RKO (cell line): ENCODE measurements at regions not wholly inside any gene's neighbourhood (a gene's known extent, or its start where the extent isn't known, plus 50 kb on each side); places are given as distances from the start of the nearest gene placed in this dataset.
A peak's percentile ranks its signal among the peaks of the same experiment; 100 is the strongest.
"Not testable (repeated sequence)": the region's sequence is repeated elsewhere in the genome, so short reads cannot be mapped to it uniquely, and the experiment has no call there.

ENCODE experiments used
- DNase-seq: peaks from one replicate; pipeline ENCODE4 v3.0.0-alpha.2; 2016; ENCODE audit warnings: low spot score

DNA sequence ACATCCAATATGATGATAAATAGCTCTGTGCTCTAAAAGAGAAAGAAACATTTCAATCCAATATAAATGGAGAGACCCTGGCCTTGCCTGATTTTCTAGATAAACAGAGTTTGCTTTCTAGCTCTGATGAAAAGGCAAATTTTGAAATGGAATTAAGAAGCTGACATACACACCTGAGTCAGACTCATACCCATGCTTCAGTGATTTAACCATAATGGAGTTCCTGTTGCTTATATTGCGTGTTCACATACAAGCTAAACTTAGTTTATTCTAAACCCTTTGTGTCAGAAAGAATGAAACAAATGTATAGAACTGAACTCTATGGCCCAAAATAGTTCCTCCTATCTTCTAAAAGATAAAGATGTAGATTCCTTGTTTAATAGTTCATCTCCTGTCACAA is 760.8 kb upstream of the ARPP21 start:
- no peak for DNase-seq

DNA sequence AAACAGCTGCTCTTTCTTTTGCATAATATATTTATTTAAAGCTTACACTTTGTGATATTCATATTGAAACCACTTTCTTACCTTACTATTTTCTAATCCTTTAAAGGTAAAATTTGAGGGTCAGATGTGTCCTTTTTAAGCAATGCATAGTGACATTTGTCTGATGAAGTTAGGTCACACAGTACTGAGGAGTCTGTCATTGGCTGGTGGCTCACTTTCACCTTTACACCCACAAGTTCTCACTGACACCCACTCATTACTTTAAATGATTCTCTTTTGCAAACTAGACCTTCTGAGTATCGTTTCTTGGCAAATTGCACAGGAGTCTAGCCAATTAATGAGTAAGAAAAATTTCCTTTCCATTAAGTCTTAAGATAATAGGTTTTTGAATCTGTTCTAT is 758.3 kb upstream of the ARPP21 start:
- no peak for DNase-seq

DNA sequence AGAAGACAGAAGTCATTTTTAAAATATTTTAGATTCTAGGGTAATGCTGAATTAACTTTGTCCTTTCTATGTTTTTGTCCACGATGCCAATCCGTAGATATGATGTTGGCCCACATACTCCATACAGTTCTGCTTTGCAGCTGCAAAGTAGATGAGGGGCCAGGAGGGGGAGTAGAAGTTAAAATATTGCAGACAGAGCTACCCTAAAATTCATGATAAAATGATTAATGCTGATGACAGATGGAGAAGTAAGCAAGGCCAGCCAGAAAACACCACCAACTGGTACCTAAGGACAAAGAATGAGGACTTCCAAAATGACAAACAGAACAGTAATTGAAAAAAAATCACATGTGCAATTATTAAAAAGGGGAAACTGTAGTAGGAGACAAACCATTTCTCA is 756.6 kb upstream of the ARPP21 start:
- peak; percentile 35 for DNase-seq

DNA sequence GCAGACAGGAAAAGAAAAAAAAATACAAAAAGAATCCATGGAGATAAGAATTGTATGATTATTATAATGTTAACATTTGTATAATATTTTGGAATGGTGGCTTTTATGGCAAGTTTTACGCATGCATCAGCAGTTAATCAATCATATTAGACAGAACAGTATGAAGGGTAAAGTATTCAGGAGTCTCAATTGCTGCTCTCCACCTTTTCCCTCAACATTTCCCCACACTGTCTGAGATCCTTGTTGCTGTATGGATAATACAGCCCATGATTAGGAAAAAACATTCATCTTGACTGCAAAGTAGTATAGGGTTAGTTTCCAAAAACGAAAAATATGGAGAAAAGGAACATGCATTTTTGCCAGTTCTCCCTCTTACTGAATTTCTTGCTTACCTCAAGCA is 755.3 kb upstream of the ARPP21 start:
- DNase-seq = no peak

DNA sequence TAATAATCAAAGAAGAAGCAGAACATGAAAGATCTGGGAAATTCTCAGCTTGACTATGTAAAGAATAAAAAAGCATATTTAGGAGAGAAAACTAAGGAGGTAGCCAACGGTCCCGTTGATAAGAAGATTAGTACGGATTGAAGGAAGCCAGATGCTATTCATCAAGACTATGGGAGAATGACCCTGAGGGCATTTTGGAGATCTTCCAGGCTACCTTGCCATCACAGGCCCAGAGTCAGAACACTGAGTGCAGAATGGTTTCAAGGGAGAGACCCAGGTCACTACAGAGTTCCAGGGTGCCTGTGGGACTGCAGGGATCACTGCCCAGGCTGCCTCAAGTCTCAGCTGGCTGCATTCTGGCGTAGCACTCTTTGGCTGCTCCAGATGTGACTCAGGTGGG is 752.9 kb upstream of the ARPP21 start:
- no peak for DNase-seq

DNA sequence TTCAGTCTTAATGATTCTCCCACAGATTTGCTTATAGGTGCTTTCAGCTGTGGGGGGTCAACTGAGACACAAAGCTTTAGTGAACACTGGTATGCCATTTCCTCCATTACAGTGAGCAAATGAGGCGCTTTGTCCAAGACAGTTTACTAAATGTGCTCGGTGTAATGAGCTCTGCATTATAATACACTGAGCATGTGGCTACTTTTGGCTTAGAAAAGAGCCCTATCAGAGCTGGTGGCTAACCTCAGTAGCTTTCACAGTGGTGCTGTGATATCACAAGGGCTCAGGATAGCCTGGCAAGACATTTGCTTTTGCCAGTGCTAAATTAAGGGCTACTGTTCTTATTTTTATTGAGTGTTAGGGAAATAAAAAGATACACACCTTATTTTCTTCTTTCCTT is 749.7 kb upstream of the ARPP21 start:
- no peak for DNase-seq

DNA sequence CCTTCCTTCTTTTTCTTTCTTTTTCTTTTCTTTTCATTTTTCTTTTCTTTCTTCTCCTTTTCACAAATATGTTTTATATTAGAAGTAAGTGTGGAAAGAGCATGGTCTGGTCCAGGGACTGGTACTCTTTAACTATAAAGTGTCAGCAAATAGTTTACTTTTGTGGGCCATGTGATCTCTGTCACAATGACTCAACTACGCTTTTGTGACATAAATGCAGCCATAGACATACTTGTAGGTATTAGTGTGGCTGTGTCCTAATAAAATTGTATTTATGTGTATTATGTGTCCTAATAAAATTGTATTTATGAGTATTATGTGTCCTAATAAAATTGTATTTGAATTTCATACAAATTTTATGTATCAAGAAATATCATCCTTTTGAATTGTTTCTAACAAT is 749.1 kb upstream of the ARPP21 start:
- DNase-seq = no peak

DNA sequence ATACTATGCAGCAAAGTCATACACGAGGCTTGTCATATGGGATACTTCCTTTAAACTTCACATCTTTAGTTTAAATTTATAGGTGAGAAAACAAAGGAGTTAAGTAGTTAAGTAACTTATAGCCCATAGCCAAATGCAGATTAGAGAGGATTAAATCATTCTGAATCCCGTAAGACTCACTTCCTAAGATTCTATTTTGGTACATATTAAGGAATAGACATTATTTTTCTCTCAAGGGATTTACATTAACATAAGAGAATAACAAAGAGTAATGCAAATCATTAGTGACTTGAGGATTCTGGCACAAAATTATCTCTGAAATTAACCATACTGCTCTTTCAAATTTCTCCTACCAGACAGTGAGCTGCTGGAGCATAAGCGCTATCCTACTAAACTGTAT is 747.4 kb upstream of the ARPP21 start:
- DNase-seq = no peak

DNA sequence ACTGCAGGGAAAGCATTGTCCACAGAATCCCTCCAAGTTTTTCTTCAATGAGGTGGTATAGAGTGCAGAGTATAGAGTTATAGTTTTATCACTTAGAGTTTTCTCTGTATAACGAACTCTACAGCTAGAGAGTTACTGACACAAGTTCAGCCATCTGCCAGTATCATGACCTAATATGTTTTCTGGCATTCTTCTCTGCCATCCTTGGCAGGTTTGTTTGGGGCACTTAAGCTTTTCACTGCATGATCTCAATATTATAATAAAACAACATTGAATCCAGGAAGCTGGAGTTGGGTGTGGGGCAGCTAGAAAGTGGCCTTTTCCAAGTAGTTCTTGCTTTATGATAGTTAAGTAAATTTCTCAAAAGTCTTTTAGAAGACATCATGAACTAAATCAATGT is 743.5 kb upstream of the ARPP21 start:
- DNase-seq = no peak

DNA sequence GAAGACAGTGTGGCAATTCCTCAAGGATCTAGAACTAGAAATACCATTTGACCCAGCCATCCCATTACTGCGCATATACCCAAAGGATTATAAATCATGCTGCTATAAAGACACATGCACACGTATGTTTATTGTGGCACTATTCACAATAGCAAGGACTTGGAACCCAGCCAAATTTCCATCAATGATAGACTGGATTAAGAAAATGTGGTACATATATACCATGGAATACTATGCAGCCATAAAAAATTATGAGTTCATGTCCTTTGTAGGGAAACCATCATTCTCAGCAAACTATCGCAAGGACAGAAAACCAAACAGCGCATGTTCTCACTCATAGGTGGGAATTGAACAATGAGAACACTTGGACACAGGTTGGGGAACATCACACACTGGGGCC is 729.6 kb upstream of the ARPP21 start:
- DNase-seq = not testable (repeated sequence)

DNA sequence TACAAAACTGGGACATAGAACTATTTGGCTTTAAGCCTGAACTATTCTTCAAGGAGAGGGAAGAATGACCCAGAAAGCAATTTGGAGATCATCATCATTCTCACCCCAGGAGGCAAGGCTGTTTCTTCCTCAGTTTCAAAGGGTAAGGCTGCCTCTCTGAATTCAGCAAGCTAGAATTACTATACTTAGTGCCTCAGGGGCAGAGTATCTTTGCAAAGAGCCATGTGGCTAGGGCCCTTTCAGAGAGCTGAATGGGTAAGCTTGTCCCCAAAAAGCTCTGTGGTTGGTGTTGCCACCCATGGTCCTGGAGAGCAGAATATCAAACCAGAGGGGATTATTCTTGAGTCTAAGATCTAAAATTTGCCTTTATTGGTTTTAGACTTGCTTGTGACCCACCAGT is 720.3 kb upstream of the ARPP21 start:
- no peak for DNase-seq

DNA sequence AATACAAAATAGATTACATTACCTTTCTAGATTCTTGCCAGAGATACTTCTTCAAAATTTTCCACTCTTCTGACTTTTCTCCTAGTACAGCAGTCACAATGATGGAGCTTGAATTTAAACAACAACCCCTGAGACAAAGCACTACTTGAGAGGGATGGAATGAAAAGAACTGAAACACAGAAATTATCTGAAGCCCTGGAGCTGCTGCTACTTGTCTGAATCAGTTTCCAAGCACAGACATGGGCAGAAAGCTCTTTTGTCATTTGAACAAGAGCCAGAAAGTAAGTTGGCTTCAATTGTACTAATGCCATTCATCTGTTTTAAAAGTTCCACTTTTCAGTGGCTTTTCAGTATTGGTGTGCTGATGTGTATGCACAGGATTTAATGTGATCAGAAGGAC is 718.5 kb upstream of the ARPP21 start:
- no peak for DNase-seq

DNA sequence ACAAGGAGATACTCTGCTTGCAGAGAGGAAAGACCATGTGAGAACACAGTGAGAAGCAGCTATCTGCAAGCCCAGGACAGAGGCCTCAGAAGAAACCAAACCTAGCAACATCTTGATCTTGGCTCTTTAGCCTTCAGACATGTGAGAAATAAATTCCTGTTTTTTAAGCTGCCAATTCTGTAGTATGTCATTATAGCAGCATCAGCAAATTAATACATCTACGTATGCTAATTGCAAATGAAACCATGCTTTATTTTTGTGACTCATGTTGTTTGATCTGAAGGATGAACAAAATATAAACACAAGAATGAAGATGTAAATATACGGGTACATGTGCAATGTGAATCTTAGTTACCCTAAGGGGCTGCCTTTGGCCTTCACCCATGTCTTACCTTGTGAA is 714.4 kb upstream of the ARPP21 start:
- DNase-seq = no peak

DNA sequence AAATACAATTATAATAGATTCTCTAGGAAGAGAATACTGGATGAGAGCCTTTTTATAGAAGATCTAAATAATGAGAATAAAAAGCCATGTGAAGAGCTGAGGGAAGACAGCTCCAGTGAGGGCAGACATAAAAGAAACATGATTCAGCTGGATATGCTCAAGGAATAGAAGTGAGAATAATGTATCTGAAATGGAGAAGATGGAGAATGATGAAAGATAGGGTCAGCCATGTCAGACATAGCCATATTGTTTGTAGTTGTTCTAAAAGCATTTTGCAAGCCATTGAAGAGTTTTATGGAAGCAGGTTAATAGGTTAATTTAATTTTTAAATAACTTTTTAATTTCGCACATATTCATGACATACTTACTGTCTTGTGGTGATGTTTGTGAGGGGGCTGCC is 713.5 kb upstream of the ARPP21 start:
- no peak for DNase-seq

DNA sequence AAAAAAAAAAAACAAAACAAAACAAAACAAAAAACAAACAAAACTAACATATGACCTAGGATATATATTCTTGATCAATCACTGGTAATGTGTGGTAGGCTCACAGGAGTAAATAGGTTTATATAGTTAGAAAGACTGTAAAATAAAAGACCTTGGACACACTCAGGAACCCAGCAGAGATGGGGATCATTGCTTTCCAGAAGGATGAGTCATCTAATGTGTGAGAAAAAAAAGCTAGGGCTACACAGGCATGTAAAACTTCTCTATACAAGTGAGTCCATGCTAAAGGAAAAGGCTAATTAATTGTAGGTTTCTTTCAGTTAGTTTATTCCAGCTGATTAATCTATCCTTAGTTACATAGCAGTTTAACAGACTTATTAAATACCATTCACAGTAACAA is 710.3 kb upstream of the ARPP21 start:
- DNase-seq = no peak

DNA sequence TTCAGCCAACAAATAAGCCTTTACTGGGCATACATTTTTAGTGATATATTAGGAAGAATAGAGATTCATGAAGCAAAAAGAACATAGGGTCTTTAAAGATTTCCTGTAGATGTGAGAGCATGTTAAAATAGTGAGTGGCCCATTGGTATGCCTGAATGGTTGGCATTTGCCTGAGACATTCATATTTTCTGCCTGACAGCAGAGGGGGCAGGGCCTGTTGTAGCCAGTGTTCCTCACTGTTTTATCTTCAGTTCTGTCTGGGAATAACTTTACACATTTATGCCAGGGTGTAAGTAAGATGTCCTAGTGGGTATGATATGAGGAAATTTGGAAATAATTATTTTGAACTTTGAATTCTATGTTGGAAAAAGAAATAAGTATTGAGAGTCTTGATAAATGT is 704.7 kb upstream of the ARPP21 start:
- no peak for DNase-seq

DNA sequence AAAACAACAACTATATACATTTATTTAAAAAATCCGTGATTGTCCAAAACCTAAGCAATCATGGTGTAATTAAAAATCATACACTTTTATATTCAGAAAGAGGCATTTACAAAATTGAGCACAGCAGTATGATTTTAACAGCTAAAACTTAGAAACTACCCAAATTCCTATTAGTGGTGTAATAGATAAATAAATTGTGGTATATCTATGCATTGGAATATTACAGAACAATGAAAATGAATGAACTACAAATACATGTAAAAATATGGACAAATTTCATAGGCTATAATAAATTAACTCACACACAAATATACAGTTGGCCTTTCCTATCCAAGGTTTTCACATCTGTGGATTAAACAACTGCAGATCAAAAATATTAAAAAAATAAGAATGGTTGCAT is 700.5 kb upstream of the ARPP21 start:
- no peak for DNase-seq

DNA sequence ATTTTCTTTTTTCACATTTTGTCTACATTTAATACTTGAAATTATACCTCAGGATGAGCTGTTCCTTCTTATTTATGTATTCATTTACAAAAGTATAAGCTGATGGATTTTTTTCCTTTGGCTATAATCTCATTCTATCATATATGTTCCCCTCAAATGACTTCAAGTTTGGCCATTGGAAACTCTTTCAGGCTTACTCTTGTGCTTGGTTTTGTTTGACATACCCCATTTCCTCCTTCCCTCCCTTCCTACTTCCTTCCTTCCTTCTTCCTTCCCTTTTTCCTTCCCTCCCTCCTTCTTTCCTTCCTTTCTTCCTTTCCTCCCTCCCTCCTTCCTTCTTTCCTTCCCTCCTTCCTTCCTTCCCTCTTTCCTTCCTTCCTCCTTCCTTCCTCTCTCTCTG is 697.1 kb upstream of the ARPP21 start:
- no peak for DNase-seq

DNA sequence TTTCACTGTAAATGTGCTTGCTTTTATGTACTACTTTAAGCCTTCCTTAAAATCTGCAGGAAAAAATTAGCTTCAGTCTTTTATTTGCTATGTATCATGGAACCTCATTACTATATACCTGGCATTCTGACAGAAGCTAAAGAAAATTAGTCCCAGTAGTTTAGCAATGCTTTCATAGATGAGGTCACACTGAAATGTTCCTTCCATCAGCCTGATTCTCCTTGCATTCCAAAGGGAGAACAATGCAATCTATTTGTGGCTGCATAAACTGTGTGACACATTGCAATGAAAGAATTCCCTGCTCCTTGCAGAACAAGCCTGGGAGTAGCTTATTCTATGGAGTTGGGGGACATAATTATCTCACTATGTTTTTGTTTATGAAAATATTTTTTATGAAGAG is 691.5 kb upstream of the ARPP21 start:
- DNase-seq = peak; percentile 1

DNA sequence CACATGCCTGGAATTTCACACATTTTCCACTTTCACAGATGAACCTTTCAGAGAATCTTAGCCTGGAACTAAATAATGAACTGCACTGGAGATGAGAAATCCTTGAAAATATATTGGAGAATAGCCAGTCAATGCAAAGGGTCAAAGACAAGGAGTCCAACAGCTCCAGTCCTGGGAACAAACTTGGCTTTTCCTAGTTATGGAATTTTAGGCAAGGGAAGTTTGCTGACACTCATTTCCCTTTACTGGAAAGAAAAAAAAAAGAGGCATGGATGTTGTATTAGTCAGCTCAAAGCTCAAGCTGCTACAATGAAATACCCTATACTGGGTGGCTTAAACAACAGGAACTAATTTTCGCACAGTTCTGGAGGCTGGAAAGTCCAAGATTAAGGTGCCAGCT is 690.8 kb upstream of the ARPP21 start:
- DNase-seq = no peak

DNA sequence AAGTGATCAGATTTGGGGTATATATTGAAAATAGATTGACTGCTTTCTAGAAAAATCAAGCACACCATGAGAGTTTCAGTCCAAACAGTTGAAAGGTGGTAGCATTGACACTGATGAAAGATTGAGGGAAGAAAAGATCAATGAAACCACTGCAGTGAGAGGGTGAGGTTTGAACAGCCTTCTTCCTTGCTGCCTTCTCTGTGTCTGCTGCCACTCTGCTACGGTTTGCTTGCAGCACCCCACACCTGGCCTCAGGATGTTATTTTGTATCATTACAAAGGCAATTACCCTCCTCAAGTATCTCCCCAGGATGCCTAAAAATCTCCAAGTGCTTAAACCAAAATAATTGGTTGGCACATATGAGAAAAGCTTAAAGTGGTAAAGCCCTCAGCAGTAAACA is 683.6 kb upstream of the ARPP21 start:
- no peak for DNase-seq

DNA sequence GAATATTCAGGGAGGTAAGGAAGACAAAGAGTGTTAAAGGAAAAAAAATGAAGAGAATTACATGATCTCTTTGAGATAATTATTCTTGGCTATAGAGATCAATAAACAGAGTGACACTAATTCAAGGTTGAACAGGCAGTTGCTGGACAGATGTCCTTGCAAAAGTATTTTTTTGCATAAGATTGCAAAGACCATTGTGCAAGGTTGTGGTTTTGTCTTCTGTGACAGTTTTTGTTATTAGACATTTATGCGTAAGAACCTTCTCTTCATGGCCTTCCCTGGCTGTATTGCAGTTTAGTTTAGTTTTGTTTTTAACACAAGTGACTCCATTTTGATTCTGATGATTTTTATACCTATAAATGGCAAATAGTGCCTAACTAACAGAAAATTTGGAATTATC is 682.8 kb upstream of the ARPP21 start:
- DNase-seq = no peak

DNA sequence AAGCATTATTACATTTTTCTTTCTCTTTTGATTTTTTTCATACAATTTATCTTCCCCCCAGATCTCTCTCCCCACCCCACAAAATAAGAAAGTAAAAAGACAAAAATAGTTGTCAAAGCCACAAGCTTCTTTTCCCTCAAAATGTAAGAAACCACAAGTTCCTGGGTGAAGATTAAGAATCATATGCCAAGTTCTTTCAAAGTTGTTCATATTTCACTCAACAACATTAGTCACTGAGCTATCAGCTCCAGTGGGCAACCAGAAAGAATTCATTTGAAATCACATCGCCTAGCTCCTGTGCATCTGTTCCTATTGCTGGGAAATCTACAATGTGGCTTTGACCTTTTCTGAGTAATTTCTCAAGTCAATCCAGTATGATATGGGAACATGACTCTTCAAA is 681.6 kb upstream of the ARPP21 start:
- no peak for DNase-seq

DNA sequence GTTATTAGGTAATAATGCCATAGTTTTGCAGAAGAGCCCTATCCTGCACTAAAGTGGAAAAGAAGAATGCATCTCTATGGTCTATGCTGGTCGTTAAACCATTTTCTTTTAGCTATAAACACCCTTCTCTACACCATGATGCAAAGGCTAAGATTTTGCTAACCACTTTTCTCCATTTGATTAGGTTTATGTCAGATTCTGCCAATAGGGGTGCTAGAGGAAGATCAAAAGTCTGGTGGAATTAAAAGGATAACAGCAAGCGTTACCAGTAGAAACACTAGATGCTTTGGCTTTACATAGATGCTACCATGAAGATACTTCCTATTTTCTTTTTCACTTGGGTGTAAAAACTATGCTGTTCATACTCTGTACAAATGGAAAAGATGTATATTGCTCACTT is 669.8 kb upstream of the ARPP21 start:
- peak; percentile 1 for DNase-seq

DNA sequence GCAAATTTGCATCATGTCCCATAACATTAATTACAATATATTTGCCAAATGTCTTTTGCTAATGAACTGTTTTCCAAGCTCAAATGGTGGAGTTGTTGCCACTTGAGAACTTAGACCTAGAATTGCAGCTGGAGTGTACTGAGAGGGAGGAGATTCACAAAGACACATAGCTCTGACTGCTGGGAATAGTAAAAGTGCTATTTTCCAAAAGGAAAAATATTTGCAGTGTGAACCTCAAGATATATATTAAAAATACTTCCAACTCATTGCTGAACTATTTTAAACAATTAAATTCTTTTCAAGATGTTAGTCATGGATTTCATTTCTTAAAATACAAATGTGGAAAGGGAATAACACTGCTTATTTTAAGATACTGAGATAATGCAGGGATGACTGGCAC is 666.8 kb upstream of the ARPP21 start:
- no peak for DNase-seq

DNA sequence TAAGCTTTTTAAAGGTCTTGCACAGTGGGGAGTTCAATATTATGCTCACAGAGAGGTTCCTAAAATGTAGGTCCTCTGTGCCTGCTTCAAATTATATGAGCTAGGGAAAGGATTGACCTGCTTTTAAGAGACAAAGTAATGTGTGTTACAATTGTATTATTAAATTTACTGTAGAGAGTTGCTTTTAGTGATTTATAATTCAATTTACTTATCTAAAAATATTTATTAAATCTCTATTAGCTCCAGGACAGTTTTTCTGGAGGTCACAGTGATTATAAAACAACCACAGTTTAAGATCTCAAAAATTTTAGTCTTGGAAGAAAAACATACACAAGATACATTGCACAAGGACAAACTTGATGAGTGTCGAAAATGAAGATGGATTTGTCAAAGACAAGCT is 665.7 kb upstream of the ARPP21 start:
- DNase-seq = no peak
